ENCODE measurements at regions not wholly inside any gene's neighbourhood (a gene's known extent, or its start where the extent isn't known, plus 50 kb on each side); places are given as distances from the start of the nearest gene placed in this dataset.
A peak's percentile ranks its signal among the peaks of the same experiment; 100 is the strongest.

- no peak for DNase-seq (ENCODE audit: low read depth)
- peak; percentile 15 for TF ChIP-seq CTCF (conservative IDR thresholded peaks at IDR 0.05; ENCODE audit: low read length)
- H3K4me3 ChIP-seq (ENCODE audit: low read length) = no peak overlapping the region
Measured at GRCh38 chr10:2992401-2993198, 74.7 kb upstream of the PFKP start.

GRCh38 chr10:2990764-2991163 is 76.6 kb upstream of the PFKP start:
- H3K4me3 ChIP-seq (ENCODE audit: low read length) = no peak overlapping the region
- TF ChIP-seq CTCF (conservative IDR thresholded peaks at IDR 0.05; ENCODE audit: low read length) = no peak
- DNase-seq (ENCODE audit: low read depth) = no peak

- TF ChIP-seq CTCF (conservative IDR thresholded peaks at IDR 0.05; ENCODE audit: low read length) = no peak
- H3K4me3 ChIP-seq (ENCODE audit: low read length) = no peak overlapping the region
- no peak for DNase-seq (ENCODE audit: low read depth)
Measured at GRCh38 chr10:2989292-2989947, 77.9 kb upstream of the PFKP start.

- no peak overlapping the region for H3K4me3 ChIP-seq (ENCODE audit: low read length)
- no peak for DNase-seq (ENCODE audit: low read depth)
- TF ChIP-seq CTCF (conservative IDR thresholded peaks at IDR 0.05; ENCODE audit: low read length) = no peak
Measured at GRCh38 chr10:2987185-2987768, 80.1 kb upstream of the PFKP start.

GRCh38 chr10:2986391-2986801 is 81.0 kb upstream of the PFKP start:
- DNase-seq (ENCODE audit: low read depth) = no peak
- no peak overlapping the region for H3K4me3 ChIP-seq (ENCODE audit: low read length)
- no peak for TF ChIP-seq CTCF (conservative IDR thresholded peaks at IDR 0.05; ENCODE audit: low read length)

GRCh38 chr10:2985729-2986232 is 81.6 kb upstream of the PFKP start:
- no peak overlapping the region for H3K4me3 ChIP-seq (ENCODE audit: low read length)
- DNase-seq (ENCODE audit: low read depth) = peak; percentile 22
- no peak for TF ChIP-seq CTCF (conservative IDR thresholded peaks at IDR 0.05; ENCODE audit: low read length)

All from AG10803 (cell line).